Stimulated activated CD4-positive, alpha-beta T cell treated with anti-CD3 and anti-CD28 coated beads, Interleukin-2, amount 100 ng/mL, for 48 hours (primary cell): ENCODE measurements at regions not wholly inside any gene's neighbourhood (a gene's known extent, or its start where the extent isn't known, plus 50 kb on each side); places are given as distances from the start of the nearest gene placed in this dataset.
"Not testable (repeated sequence)": the region's sequence is repeated elsewhere in the genome, so short reads cannot be mapped to it uniquely, and the experiment has no call there.

Source experiments
- DNase-seq, 2 donors: peaks; one replicate each; pipeline ENCODE4 v3.0.0-alpha.2; 2020

GRCh38 chr16:63883091-63883490, 1238.8 kb downstream of the CDH11 start:
- no peak for DNase-seq

GRCh38 chr16:63882576-63882975, 1239.3 kb downstream of the CDH11 start:
- no peak for DNase-seq

- no peak for DNase-seq
Observed at GRCh38 chr16:63880948-63881347, 1240.9 kb downstream of the CDH11 start.

GRCh38 chr16:63877401-63877800, 1244.5 kb downstream of the CDH11 start:
- no peak for DNase-seq

- no peak for DNase-seq
Observed at GRCh38 chr16:63876103-63876502, 1245.8 kb downstream of the CDH11 start.

- DNase-seq, result not testable (repeated sequence)
Observed at GRCh38 chr16:63860700-63861099, 1261.2 kb downstream of the CDH11 start.

- DNase-seq, result no peak
Observed at GRCh38 chr16:63856537-63856936, 1265.3 kb downstream of the CDH11 start.

- no peak for DNase-seq
Observed at GRCh38 chr16:63850979-63851378, 1270.9 kb downstream of the CDH11 start.

GRCh38 chr16:63841271-63841670, 1280.6 kb downstream of the CDH11 start:
- DNase-seq, result no peak

- no peak for DNase-seq
Observed at GRCh38 chr16:63830061-63830460, 1291.8 kb downstream of the CDH11 start.

- no peak for DNase-seq
Observed at GRCh38 chr16:63822818-63823217, 1299.0 kb downstream of the CDH11 start.

- no peak for DNase-seq
Observed at GRCh38 chr16:63816276-63816675, 1305.6 kb downstream of the CDH11 start.

- no peak for DNase-seq
Observed at GRCh38 chr16:63813862-63814261, 1308.0 kb downstream of the CDH11 start.

GRCh38 chr16:63808730-63809129, 1313.1 kb downstream of the CDH11 start:
- no peak for DNase-seq

- no peak for DNase-seq
Observed at GRCh38 chr16:63806794-63807506, 1314.9 kb downstream of the CDH11 start.

GRCh38 chr16:63804126-63804525, 1317.7 kb downstream of the CDH11 start:
- DNase-seq, result no peak

- DNase-seq, result no peak
Observed at GRCh38 chr16:63789603-63790002, 1332.3 kb downstream of the CDH11 start.

GRCh38 chr16:63787014-63787413, 1334.8 kb downstream of the CDH11 start:
- no peak for DNase-seq

GRCh38 chr16:63785170-63785569, 1336.7 kb downstream of the CDH11 start:
- no peak for DNase-seq

GRCh38 chr16:63776437-63776836, 1345.4 kb downstream of the CDH11 start:
- DNase-seq, result no peak

- DNase-seq, result no peak
Observed at GRCh38 chr16:63776034-63776433, 1345.8 kb downstream of the CDH11 start.

GRCh38 chr16:63774302-63774701, 1347.6 kb downstream of the CDH11 start:
- DNase-seq, result no peak

- no peak for DNase-seq
Observed at GRCh38 chr16:63769211-63769610, 1352.7 kb downstream of the CDH11 start.

GRCh38 chr16:63760246-63760645, 1361.6 kb downstream of the CDH11 start:
- not testable (repeated sequence) for DNase-seq

GRCh38 chr16:63752347-63752746, 1369.5 kb downstream of the CDH11 start:
- DNase-seq, result no peak
